ENCODE measurements at regions not wholly inside any gene's neighbourhood (a gene's known extent, or its start where the extent isn't known, plus 50 kb on each side); places are given as distances from the start of the nearest gene placed in this dataset.

- TF ChIP-seq CTCF (IDR thresholded peaks at IDR 0.05), result no peak
- TF ChIP-seq POLR2AphosphoS5 (IDR thresholded peaks at IDR 0.05), result no peak
- no peak for TF ChIP-seq POLR2A (IDR thresholded peaks at IDR 0.05)
- no peak for TF ChIP-seq EP300 (IDR thresholded peaks at IDR 0.05)
Observed at GRCh38 chr12:90390947-90391346, 564.0 kb downstream of the CCER1 start.

All from gastroesophageal sphincter (tissue), 3 donors.